ENCODE measurements at regions not wholly inside any gene's neighbourhood (a gene's known extent, or its start where the extent isn't known, plus 50 kb on each side); places are given as distances from the start of the nearest gene placed in this dataset.
"Not testable (repeated sequence)": the region's sequence is repeated elsewhere in the genome, so short reads cannot be mapped to it uniquely, and the experiment has no call there.

DNA sequence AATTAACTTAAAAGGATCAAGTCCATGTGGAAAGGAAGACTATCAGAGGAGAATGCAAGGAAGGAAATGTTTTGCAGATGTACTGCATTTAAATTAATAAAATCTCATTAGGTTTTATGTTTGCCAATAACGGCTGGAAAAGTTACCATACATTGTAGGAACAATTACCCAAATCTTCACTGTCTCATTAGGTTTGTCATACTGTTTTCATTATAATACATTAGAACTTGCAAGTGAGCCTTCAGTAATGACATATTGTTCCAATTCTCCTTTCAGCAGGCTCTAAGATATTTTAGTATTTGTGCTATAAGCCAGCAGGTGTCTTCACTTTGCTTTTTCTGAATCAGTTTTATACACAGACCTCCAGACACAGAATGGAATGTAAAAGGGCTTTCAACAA is 661.6 kb upstream of the KLHL1 start:
- H3K4me3 ChIP-seq (ENCODE audit: low read length), result no peak overlapping the region
- DNase-seq (ENCODE audit: low read depth), result no peak
- TF ChIP-seq, protein P1, sequence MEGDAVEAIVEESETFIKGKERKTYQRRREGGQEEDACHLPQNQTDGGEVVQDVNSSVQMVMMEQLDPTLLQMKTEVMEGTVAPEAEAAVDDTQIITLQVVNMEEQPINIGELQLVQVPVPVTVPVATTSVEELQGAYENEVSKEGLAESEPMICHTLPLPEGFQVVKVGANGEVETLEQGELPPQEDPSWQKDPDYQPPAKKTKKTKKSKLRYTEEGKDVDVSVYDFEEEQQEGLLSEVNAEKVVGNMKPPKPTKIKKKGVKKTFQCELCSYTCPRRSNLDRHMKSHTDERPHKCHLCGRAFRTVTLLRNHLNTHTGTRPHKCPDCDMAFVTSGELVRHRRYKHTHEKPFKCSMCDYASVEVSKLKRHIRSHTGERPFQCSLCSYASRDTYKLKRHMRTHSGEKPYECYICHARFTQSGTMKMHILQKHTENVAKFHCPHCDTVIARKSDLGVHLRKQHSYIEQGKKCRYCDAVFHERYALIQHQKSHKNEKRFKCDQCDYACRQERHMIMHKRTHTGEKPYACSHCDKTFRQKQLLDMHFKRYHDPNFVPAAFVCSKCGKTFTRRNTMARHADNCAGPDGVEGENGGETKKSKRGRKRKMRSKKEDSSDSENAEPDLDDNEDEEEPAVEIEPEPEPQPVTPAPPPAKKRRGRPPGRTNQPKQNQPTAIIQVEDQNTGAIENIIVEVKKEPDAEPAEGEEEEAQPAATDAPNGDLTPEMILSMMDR (IDR thresholded peaks at IDR 0.05; ENCODE audit: insufficient read depth, low read depth, low read length, missing control alignments), result no peak

GRCh38 chr13:70758932-70759331 is 650.7 kb upstream of the KLHL1 start:
- H3K4me3 ChIP-seq (ENCODE audit: low read length), result no peak overlapping the region
- no peak for DNase-seq (ENCODE audit: low read depth)
- TF ChIP-seq, protein P1 (IDR thresholded peaks at IDR 0.05; ENCODE audit: insufficient read depth, low read depth, low read length, missing control alignments), result no peak

- TF ChIP-seq, protein P1 (IDR thresholded peaks at IDR 0.05; ENCODE audit: insufficient read depth, low read depth, low read length, missing control alignments), result no peak
- no peak overlapping the region for H3K4me3 ChIP-seq (ENCODE audit: low read length)
- no peak for DNase-seq (ENCODE audit: low read depth)
Observed at GRCh38 chr13:70756088-70756487, 647.8 kb upstream of the KLHL1 start.

DNA sequence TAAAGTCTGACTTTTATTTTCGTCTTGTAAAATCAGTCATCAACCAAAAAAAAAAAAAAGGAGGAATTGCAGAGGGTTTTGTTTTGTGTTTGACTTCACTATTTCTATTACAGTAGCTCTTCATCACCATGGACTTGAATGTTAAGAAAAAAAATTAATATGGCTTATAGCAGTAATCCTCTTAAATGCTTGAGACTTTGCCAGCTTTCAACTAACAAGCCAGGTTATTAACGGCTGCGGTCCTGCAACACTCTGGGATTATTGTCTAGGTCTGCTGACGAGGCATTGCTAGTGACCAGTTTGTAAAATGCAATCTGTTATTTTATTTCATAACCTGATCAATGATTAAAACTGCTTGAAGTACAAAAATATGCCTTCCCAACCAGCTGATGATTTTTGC is 647.2 kb upstream of the KLHL1 start:
- DNase-seq (ENCODE audit: low read depth), result no peak

DNA sequence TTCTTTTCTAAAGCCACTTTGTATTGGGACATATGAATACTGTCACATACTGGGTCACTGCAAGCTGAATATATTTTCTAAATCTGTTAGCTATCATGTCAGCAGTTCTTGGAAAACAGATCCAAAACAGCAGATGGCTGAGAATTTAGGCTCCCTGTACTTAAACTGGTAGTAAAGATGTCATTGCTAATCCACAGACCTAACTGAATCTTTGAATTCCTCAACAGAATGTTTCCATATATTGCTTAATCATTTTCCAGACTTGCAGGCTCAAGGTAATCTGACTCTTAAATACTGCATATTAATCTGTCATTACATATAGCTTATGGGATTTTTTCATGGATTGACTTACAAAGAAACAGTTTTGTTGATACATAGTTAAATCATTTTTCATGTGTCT is 639.0 kb upstream of the KLHL1 start:
- no peak for DNase-seq (ENCODE audit: low read depth)
- H3K4me3 ChIP-seq (ENCODE audit: low read length), result no peak overlapping the region
- TF ChIP-seq, protein P1 (IDR thresholded peaks at IDR 0.05; ENCODE audit: insufficient read depth, low read depth, low read length, missing control alignments), result no peak

More for the DNA sequence above, 647.2 kb upstream of the KLHL1 start:
- TF ChIP-seq, protein P1 (IDR thresholded peaks at IDR 0.05; ENCODE audit: insufficient read depth, low read depth, low read length, missing control alignments), result no peak
- no peak overlapping the region for H3K4me3 ChIP-seq (ENCODE audit: low read length)

DNA sequence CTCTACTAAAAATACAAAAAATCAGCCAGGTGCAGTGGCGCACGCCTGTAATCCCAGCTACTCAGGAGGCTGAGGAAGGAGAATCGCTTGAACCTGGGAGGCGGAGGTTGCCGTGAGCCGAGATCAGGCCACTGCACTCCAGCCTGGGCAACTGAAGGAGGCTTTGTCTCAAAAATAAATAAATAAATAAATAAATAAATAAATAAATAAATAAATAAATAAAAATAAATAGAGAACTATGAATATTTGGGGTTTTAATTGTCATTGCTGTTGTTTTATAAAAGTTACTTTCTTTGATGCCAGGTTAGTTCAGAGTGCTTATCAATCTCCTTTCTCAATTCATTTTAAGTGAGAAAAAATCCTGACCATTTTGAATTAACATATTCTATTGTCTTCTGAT is 638.2 kb upstream of the KLHL1 start:
- DNase-seq (ENCODE audit: low read depth); H3K4me3 ChIP-seq (ENCODE audit: low read length): not testable (repeated sequence)

GRCh38 chr13:70736622-70737317 is 628.5 kb upstream of the KLHL1 start:
- TF ChIP-seq, protein P1 (IDR thresholded peaks at IDR 0.05; ENCODE audit: insufficient read depth, low read depth, low read length, missing control alignments), result no peak
- H3K4me3 ChIP-seq (ENCODE audit: low read length), result no peak overlapping the region
- no peak for DNase-seq (ENCODE audit: low read depth)
